ENCODE measurements at regions not wholly inside any gene's neighbourhood (a gene's known extent, or its start where the extent isn't known, plus 50 kb on each side); places are given as distances from the start of the nearest gene placed in this dataset.

DNA sequence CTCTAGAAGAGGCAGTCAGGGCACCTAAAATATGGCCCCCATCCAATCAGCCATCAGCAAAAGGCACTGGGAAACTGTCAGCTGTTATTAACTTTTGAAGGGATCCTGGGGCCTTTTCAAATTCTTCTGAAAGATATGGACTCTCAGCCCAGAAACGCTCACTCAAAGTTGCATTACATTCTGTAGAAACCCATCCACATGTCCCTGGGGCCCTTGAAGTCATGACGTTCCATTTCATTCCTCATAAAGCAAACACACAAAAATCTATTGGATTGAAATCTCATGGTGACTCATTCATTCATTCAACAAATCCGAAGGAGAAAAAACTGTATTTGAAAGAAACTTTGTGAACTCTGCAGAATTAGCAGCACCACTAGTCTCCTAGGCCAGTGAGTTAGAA lies 215.3 kb downstream of the C16orf95 start:
- Histone ChIP-seq H3K9ac (ENCODE audit: extremely low read depth, low read length, poor library complexity, severe bottlenecking) (no peak overlapping the region), H3K4me1 (ENCODE audit: control insufficient read depth, insufficient read depth, low read length) (peaks cover 24% of the 10 kb centered on the region), H3K9me3 (ENCODE audit: control insufficient read depth, low read length) (no peaks in the 10 kb centered on the region), H3K4me3 (ENCODE audit: low read length) (no peak overlapping the region), H3K27ac (ENCODE audit: low read depth, low read length) (no peak overlapping the region), H3K27me3 (ENCODE audit: control insufficient read depth, insufficient read depth, low read length, poor library complexity, severe bottlenecking) (no peaks in the 10 kb centered on the region), H3K36me3 (ENCODE audit: control insufficient read depth, insufficient read depth, low read length) (no peaks in the 10 kb centered on the region)
- 71 to 95% methylated on average over 1 to 3 of the region's 3 CpGs for WGBS, 2 experiments (ENCODE audit: insufficient coverage in 1 of 2, insufficient read length in 1 of 2)
- no peaks in the 10 kb centered on the region for H3K36me3 Mint-ChIP-seq (ENCODE audit: low read depth)
- peaks cover 2% of the 10 kb centered on the region for H3K27me3 Mint-ChIP-seq (ENCODE audit: insufficient read depth)
- no peak overlapping the region for H3K4me3 Mint-ChIP-seq
- peaks cover 3% of the 10 kb centered on the region for H3K9me3 Mint-ChIP-seq
- H3K27ac Mint-ChIP-seq: no peak overlapping the region
- peaks cover 41% of the 10 kb centered on the region for H3K4me1 Mint-ChIP-seq
- DNase-seq: no peak
- TF ChIP-seq CTCF (conservative IDR thresholded peaks at IDR 0.05): no peak

GRCh38 chr16:87107201-87107600 lies 210.0 kb downstream of the C16orf95 start:
- no peaks in the 10 kb centered on the region for H3K36me3 ChIP-seq (ENCODE audit: control insufficient read depth, insufficient read depth, low read length)
- H3K27me3 Mint-ChIP-seq (ENCODE audit: insufficient read depth): peaks cover 6% of the 10 kb centered on the region
- H3K9me3 ChIP-seq (ENCODE audit: control insufficient read depth, low read length): no peaks in the 10 kb centered on the region
- DNase-seq: no peak
- H3K4me1 ChIP-seq (ENCODE audit: control insufficient read depth, insufficient read depth, low read length): peaks cover 4% of the 10 kb centered on the region
- peaks cover 7% of the 10 kb centered on the region for H3K4me1 Mint-ChIP-seq
- no peaks in the 10 kb centered on the region for H3K27me3 ChIP-seq (ENCODE audit: control insufficient read depth, insufficient read depth, low read length, poor library complexity, severe bottlenecking)
- peaks cover 3% of the 10 kb centered on the region for H3K9me3 Mint-ChIP-seq
- WGBS, 2 experiments (ENCODE audit: insufficient coverage in 1 of 2, insufficient read length in 1 of 2): 92% methylated on average over 1 to 2 of the region's 2 CpGs
- no peak overlapping the region for H3K9ac ChIP-seq (ENCODE audit: extremely low read depth, low read length, poor library complexity, severe bottlenecking)
- no peak for TF ChIP-seq CTCF (conservative IDR thresholded peaks at IDR 0.05)
- no peak overlapping the region for H3K4me3 ChIP-seq (ENCODE audit: low read length)
- H3K36me3 Mint-ChIP-seq (ENCODE audit: low read depth): no peaks in the 10 kb centered on the region
- H3K4me3 Mint-ChIP-seq: no peak overlapping the region
- no peak overlapping the region for H3K27ac Mint-ChIP-seq
- H3K27ac ChIP-seq (ENCODE audit: low read depth, low read length): no peak overlapping the region

DNA sequence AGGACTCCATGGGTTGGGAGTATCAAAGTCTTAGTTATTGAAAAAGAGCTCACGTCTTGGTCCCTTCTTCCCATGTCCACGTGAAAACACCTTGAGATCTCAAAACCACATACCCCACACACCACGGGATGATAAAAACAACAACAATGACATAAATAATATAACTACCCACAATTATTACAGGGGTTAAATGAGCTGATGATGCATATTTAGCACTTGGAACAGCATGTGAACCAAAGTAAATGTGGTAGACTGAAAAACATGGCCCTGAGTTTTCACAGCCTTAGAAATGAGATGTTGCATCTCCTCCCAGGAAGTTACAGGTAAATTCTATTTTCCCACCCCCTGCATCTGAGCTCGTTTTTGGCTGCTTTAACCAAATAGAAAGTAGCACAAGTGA lies 208.9 kb downstream of the C16orf95 start:
- H3K27me3 Mint-ChIP-seq (ENCODE audit: insufficient read depth): peaks cover 6% of the 10 kb centered on the region
- Histone ChIP-seq H3K9ac (ENCODE audit: extremely low read depth, low read length, poor library complexity, severe bottlenecking) (no peak overlapping the region), H3K9me3 (ENCODE audit: control insufficient read depth, low read length) (no peaks in the 10 kb centered on the region), H3K36me3 (ENCODE audit: control insufficient read depth, insufficient read depth, low read length) (no peaks in the 10 kb centered on the region), H3K27me3 (ENCODE audit: control insufficient read depth, insufficient read depth, low read length, poor library complexity, severe bottlenecking) (no peaks in the 10 kb centered on the region), H3K4me1 (ENCODE audit: control insufficient read depth, insufficient read depth, low read length) (no peaks in the 10 kb centered on the region), H3K4me3 (ENCODE audit: low read length) (no peak overlapping the region), H3K27ac (ENCODE audit: low read depth, low read length) (no peak overlapping the region)
- no peaks in the 10 kb centered on the region for H3K4me1 Mint-ChIP-seq
- no peak overlapping the region for H3K27ac Mint-ChIP-seq
- H3K9me3 Mint-ChIP-seq: peaks cover 3% of the 10 kb centered on the region
- H3K4me3 Mint-ChIP-seq: no peak overlapping the region
- WGBS, 2 experiments (ENCODE audit: insufficient coverage in 1 of 2, insufficient read length in 1 of 2): 92% methylated on average over 4 of the region's 4 CpGs; no CpG with 5 or more reads in 1 of the 2 experiments
- H3K36me3 Mint-ChIP-seq (ENCODE audit: low read depth): no peaks in the 10 kb centered on the region
- no peak for DNase-seq
- no peak for TF ChIP-seq CTCF (conservative IDR thresholded peaks at IDR 0.05)

All from endodermal cell (in vitro differentiated cells).